GM23338 (cell line): ENCODE measurements at regions not wholly inside any gene's neighbourhood (a gene's known extent, or its start where the extent isn't known, plus 50 kb on each side); places are given as distances from the start of the nearest gene placed in this dataset.

Source experiments
- EZH2 ChIP-seq: fragments of 200-600 bp; sonication (generic); IDR thresholded peaks from one replicate; pipeline ENCODE4 v1.8.0; 2017; ENCODE audit warnings: antibody characterized with exemption, mild to moderate bottlenecking, low read depth; ENCODE audit not compliant: unreplicated experiment
- POLR2AphosphoS5 ChIP-seq: IDR thresholded peaks from 2 replicates; pipeline ENCODE4 v1.6.1; 2016; ENCODE audit warnings: antibody characterized with exemption, low read depth
- ZNF114 ChIP-seq: fragments of 250-450 bp; sonication (Bioruptor Pico); IDR thresholded peaks from 2 replicates; pipeline ENCODE4 v1.5.0; 2020; ENCODE audit warnings: mild to moderate bottlenecking, moderate library complexity
- ZNF331 ChIP-seq: fragments of 250-450 bp; sonication (Bioruptor Pico); IDR thresholded peaks from 2 replicates; pipeline ENCODE4 v1.5.0; 2020; ENCODE audit warnings: low read depth, mild to moderate bottlenecking, moderate library complexity
- TF ChIP-seq, protein P1 (sequence below), 2 experiments: fragments of 200-600 bp in 1 of 2; sonication (generic) in 1 of 2; conservative IDR thresholded peaks; 2 replicates each; pipeline versions ENCODE4 v1.5.1 to v1.6.1; 2016 to 2017; ENCODE audit warnings: antibody characterized with exemption in 2 of 2, low read depth in 2 of 2, mild to moderate bottlenecking in 2 of 2, moderate library complexity in 1 of 2

DNA sequence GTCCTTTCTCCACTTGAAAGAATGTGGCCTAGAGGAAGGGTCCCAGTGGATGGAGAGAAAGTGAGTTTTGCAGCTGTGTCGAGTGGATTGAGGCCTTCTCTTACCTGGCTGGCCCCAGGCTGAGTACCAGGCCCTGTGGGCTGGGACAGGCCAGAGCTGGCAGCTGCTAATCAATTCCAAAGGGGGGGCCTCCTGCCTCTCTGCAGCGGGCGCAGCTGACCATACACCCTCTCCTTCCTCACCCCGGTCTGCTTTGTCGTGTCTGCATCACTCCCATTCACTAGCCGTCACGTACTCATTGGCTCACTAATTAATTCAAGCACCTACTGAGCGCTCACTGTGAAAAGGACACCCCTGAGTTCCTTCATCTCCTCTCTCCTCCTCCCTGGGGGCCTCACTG lies 58.4 kb upstream of the PITX1 start:
- TF ChIP-seq, protein P1, sequence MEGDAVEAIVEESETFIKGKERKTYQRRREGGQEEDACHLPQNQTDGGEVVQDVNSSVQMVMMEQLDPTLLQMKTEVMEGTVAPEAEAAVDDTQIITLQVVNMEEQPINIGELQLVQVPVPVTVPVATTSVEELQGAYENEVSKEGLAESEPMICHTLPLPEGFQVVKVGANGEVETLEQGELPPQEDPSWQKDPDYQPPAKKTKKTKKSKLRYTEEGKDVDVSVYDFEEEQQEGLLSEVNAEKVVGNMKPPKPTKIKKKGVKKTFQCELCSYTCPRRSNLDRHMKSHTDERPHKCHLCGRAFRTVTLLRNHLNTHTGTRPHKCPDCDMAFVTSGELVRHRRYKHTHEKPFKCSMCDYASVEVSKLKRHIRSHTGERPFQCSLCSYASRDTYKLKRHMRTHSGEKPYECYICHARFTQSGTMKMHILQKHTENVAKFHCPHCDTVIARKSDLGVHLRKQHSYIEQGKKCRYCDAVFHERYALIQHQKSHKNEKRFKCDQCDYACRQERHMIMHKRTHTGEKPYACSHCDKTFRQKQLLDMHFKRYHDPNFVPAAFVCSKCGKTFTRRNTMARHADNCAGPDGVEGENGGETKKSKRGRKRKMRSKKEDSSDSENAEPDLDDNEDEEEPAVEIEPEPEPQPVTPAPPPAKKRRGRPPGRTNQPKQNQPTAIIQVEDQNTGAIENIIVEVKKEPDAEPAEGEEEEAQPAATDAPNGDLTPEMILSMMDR (conservative IDR thresholded peaks at IDR 0.05; ENCODE audit: low read depth in 2 of 2): no peak
- TF ChIP-seq POLR2AphosphoS5 (no peak), EZH2 (no peak), ZNF114 (CRISPR knock-in tag) (no peak), ZNF331 (no peak)
